Suprapubic skin (tissue), 4 donors: ENCODE measurements at regions not wholly inside any gene's neighbourhood (a gene's known extent, or its start where the extent isn't known, plus 50 kb on each side); places are given as distances from the start of the nearest gene placed in this dataset.

Experiments
- CTCF ChIP-seq, 2 donors: fragments of 200-600 bp in 1 of 2; fragments of 450-650 bp in 1 of 2; sonication (generic) in 1 of 2; IDR thresholded peaks; one replicate each; pipeline ENCODE4 v1.5.1; 2016 to 2019; ENCODE audit warnings: antibody characterized with exemption in 2 of 2, mild to moderate bottlenecking in 1 of 2, moderate library complexity in 1 of 2
- EP300 ChIP-seq: sonication (generic); formaldehyde crosslinking; IDR thresholded peaks from one replicate; pipeline ENCODE4 v1.6.1; 2017; ENCODE audit warnings: antibody characterized with exemption
- POLR2AphosphoS5 ChIP-seq, 3 donors: sonication (generic); formaldehyde crosslinking; IDR thresholded peaks; one replicate each; pipeline ENCODE4 v1.6.1; 2017; ENCODE audit warnings: antibody characterized with exemption in 3 of 3

GRCh38 chr16:86866986-86867722 lies 288.8 kb downstream of the FOXL1 start:
- TF ChIP-seq CTCF (IDR thresholded peaks at IDR 0.05) (no peak), POLR2AphosphoS5 (IDR thresholded peaks at IDR 0.05) (no peak), EP300 (no peak)
